ENCODE measurements at regions not wholly inside any gene's neighbourhood (a gene's known extent, or its start where the extent isn't known, plus 50 kb on each side); places are given as distances from the start of the nearest gene placed in this dataset.

GRCh38 chr18:40222776-40223175 is 1732.3 kb upstream of the PIK3C3 start:
- TF ChIP-seq SUZ12 (IDR thresholded peaks at IDR 0.05; ENCODE audit: extremely low read depth, insufficient read depth, insufficient read length) (no peak), YY1 (IDR thresholded peaks at IDR 0.05; ENCODE audit: insufficient read depth, insufficient read length) (no peak), ZNF274 (IDR thresholded peaks at IDR 0.05; ENCODE audit: low read depth, low read length) (no peak)

GRCh38 chr18:40216856-40217255 is 1738.2 kb upstream of the PIK3C3 start:
- Histone ChIP-seq H3K9me3 (ENCODE audit: insufficient read depth, low read length) (peaks cover 13% of the 10 kb centered on the region; the same call in 1 of the 2 replicates), H3K4me1 (ENCODE audit: insufficient read depth, insufficient read length) (no peaks in the 10 kb centered on the region), H3K4me3 (ENCODE audit: insufficient read length, low read depth) (no peak overlapping the region), H3K9ac (ENCODE audit: insufficient read length, low read depth) (no peak overlapping the region), H3K27me3 (ENCODE audit: insufficient read depth, insufficient read length) (no peaks in the 10 kb centered on the region), H3K36me3 (ENCODE audit: insufficient read depth, insufficient read length, low read length) (no peaks in the 10 kb centered on the region)
- TF ChIP-seq YY1 (IDR thresholded peaks at IDR 0.05; ENCODE audit: insufficient read depth, insufficient read length) (no peak), SUZ12 (IDR thresholded peaks at IDR 0.05; ENCODE audit: extremely low read depth, insufficient read depth, insufficient read length) (no peak), ZNF274 (IDR thresholded peaks at IDR 0.05; ENCODE audit: low read depth, low read length) (no peak)
- no peak for DNase-seq (ENCODE audit: low read depth, low spot score)

More at GRCh38 chr18:40222776-40223175, 1732.3 kb upstream of the PIK3C3 start:
- no peaks in the 10 kb centered on the region for H3K27me3 ChIP-seq (ENCODE audit: insufficient read depth, insufficient read length)
- no peaks in the 10 kb centered on the region for H3K4me1 ChIP-seq (ENCODE audit: insufficient read depth, insufficient read length)
- no peaks in the 10 kb centered on the region for H3K9me3 ChIP-seq (ENCODE audit: insufficient read depth, low read length)
- no peak for DNase-seq (ENCODE audit: low read depth, low spot score)
- H3K9ac ChIP-seq (ENCODE audit: insufficient read length, low read depth) = no peak overlapping the region
- no peak overlapping the region for H3K4me3 ChIP-seq (ENCODE audit: insufficient read length, low read depth)
- H3K36me3 ChIP-seq (ENCODE audit: insufficient read depth, insufficient read length, low read length) = no peaks in the 10 kb centered on the region

- H3K4me3 ChIP-seq (ENCODE audit: insufficient read length, low read depth) = no peak overlapping the region
- H3K4me1 ChIP-seq (ENCODE audit: insufficient read depth, insufficient read length) = no peaks in the 10 kb centered on the region
- no peaks in the 10 kb centered on the region for H3K36me3 ChIP-seq (ENCODE audit: insufficient read depth, insufficient read length, low read length)
- H3K9me3 ChIP-seq (ENCODE audit: insufficient read depth, low read length) = peaks cover 13% of the 10 kb centered on the region; the same call in 1 of the 2 replicates
- no peak overlapping the region for H3K9ac ChIP-seq (ENCODE audit: insufficient read length, low read depth)
- no peak for DNase-seq (ENCODE audit: low read depth, low spot score)
- H3K27me3 ChIP-seq (ENCODE audit: insufficient read depth, insufficient read length) = no peaks in the 10 kb centered on the region
- TF ChIP-seq ZNF274 (IDR thresholded peaks at IDR 0.05; ENCODE audit: low read depth, low read length) = no peak
- no peak for TF ChIP-seq YY1 (IDR thresholded peaks at IDR 0.05; ENCODE audit: insufficient read depth, insufficient read length)
- TF ChIP-seq SUZ12 (IDR thresholded peaks at IDR 0.05; ENCODE audit: extremely low read depth, insufficient read depth, insufficient read length) = no peak
These were observed 1739.1 kb upstream of the PIK3C3 start for GRCh38 chr18:40215979-40216378.

- Histone ChIP-seq H3K9ac (ENCODE audit: insufficient read length, low read depth) (no peak overlapping the region), H3K4me1 (ENCODE audit: insufficient read depth, insufficient read length) (no peaks in the 10 kb centered on the region), H3K27me3 (ENCODE audit: insufficient read depth, insufficient read length) (no peaks in the 10 kb centered on the region), H3K4me3 (ENCODE audit: insufficient read length, low read depth) (no peak overlapping the region), H3K9me3 (ENCODE audit: insufficient read depth, low read length) (peaks cover 7% of the 10 kb centered on the region; the same call in 1 of the 2 replicates), H3K36me3 (ENCODE audit: insufficient read depth, insufficient read length, low read length) (no peaks in the 10 kb centered on the region)
- TF ChIP-seq SUZ12 (IDR thresholded peaks at IDR 0.05; ENCODE audit: extremely low read depth, insufficient read depth, insufficient read length) = no peak
- TF ChIP-seq YY1 (IDR thresholded peaks at IDR 0.05; ENCODE audit: insufficient read depth, insufficient read length) = no peak
- no peak for TF ChIP-seq ZNF274 (IDR thresholded peaks at IDR 0.05; ENCODE audit: low read depth, low read length)
- DNase-seq (ENCODE audit: low read depth, low spot score) = no peak
These were observed 1744.3 kb upstream of the PIK3C3 start for GRCh38 chr18:40210696-40211095.

GRCh38 chr18:40208958-40209357 is 1746.1 kb upstream of the PIK3C3 start:
- no peak for TF ChIP-seq SUZ12 (IDR thresholded peaks at IDR 0.05; ENCODE audit: extremely low read depth, insufficient read depth, insufficient read length)
- no peak for TF ChIP-seq YY1 (IDR thresholded peaks at IDR 0.05; ENCODE audit: insufficient read depth, insufficient read length)
- no peak for TF ChIP-seq ZNF274 (IDR thresholded peaks at IDR 0.05; ENCODE audit: low read depth, low read length)
- no peaks in the 10 kb centered on the region for H3K4me1 ChIP-seq (ENCODE audit: insufficient read depth, insufficient read length)
- H3K9me3 ChIP-seq (ENCODE audit: insufficient read depth, low read length) = no peaks in the 10 kb centered on the region
- DNase-seq (ENCODE audit: low read depth, low spot score) = no peak
- no peaks in the 10 kb centered on the region for H3K36me3 ChIP-seq (ENCODE audit: insufficient read depth, insufficient read length, low read length)
- H3K9ac ChIP-seq (ENCODE audit: insufficient read length, low read depth) = no peak overlapping the region
- no peak overlapping the region for H3K4me3 ChIP-seq (ENCODE audit: insufficient read length, low read depth)
- H3K27me3 ChIP-seq (ENCODE audit: insufficient read depth, insufficient read length) = no peaks in the 10 kb centered on the region

GRCh38 chr18:40197711-40198110 is 1757.3 kb upstream of the PIK3C3 start:
- H3K9ac ChIP-seq (ENCODE audit: insufficient read length, low read depth) = no peak overlapping the region
- H3K4me1 ChIP-seq (ENCODE audit: insufficient read depth, insufficient read length) = no peaks in the 10 kb centered on the region
- TF ChIP-seq ZNF274 (IDR thresholded peaks at IDR 0.05; ENCODE audit: low read depth, low read length) = no peak
- no peak for TF ChIP-seq SUZ12 (IDR thresholded peaks at IDR 0.05; ENCODE audit: extremely low read depth, insufficient read depth, insufficient read length)
- TF ChIP-seq YY1 (IDR thresholded peaks at IDR 0.05; ENCODE audit: insufficient read depth, insufficient read length) = no peak
- no peaks in the 10 kb centered on the region for H3K27me3 ChIP-seq (ENCODE audit: insufficient read depth, insufficient read length)
- H3K4me3 ChIP-seq (ENCODE audit: insufficient read length, low read depth) = no peak overlapping the region
- H3K9me3 ChIP-seq (ENCODE audit: insufficient read depth, low read length) = peaks cover 14% of the 10 kb centered on the region
- H3K36me3 ChIP-seq (ENCODE audit: insufficient read depth, insufficient read length, low read length) = no peaks in the 10 kb centered on the region
- DNase-seq (ENCODE audit: low read depth, low spot score) = no peak

GRCh38 chr18:40186677-40187076 is 1768.4 kb upstream of the PIK3C3 start:
- H3K27me3 ChIP-seq (ENCODE audit: insufficient read depth, insufficient read length) = no peaks in the 10 kb centered on the region
- TF ChIP-seq SUZ12 (IDR thresholded peaks at IDR 0.05; ENCODE audit: extremely low read depth, insufficient read depth, insufficient read length) (no peak), YY1 (IDR thresholded peaks at IDR 0.05; ENCODE audit: insufficient read depth, insufficient read length) (no peak), ZNF274 (IDR thresholded peaks at IDR 0.05; ENCODE audit: low read depth, low read length) (no peak)
- no peak overlapping the region for H3K4me3 ChIP-seq (ENCODE audit: insufficient read length, low read depth)
- no peak overlapping the region for H3K9ac ChIP-seq (ENCODE audit: insufficient read length, low read depth)
- DNase-seq (ENCODE audit: low read depth, low spot score) = no peak
- H3K36me3 ChIP-seq (ENCODE audit: insufficient read depth, insufficient read length, low read length) = no peaks in the 10 kb centered on the region
- no peaks in the 10 kb centered on the region for H3K4me1 ChIP-seq (ENCODE audit: insufficient read depth, insufficient read length)
- no peaks in the 10 kb centered on the region for H3K9me3 ChIP-seq (ENCODE audit: insufficient read depth, low read length)

Data from NT2/D1 (cell line).